GM21367 (cell line): ENCODE measurements at regions not wholly inside any gene's neighbourhood (a gene's known extent, or its start where the extent isn't known, plus 50 kb on each side); places are given as distances from the start of the nearest gene placed in this dataset.

Experiments
- ATAC-seq: cut with Tn5 transposase; IDR thresholded peaks from one replicate; pipeline ENCODE4 v1.9.1; 2021; ENCODE audit not compliant: unreplicated experiment

GRCh38 chr5:135236228-135236907, 162.7 kb downstream of the MACROH2A1 start:
- ATAC-seq, result no peak

GRCh38 chr5:135235551-135236227, 163.3 kb downstream of the MACROH2A1 start:
- no peak for ATAC-seq

- ATAC-seq, result no peak
These were observed 164.2 kb downstream of the MACROH2A1 start for GRCh38 chr5:135234666-135235401.

- ATAC-seq, result no peak
These were observed 164.8 kb downstream of the MACROH2A1 start for GRCh38 chr5:135234242-135234641.

DNA sequence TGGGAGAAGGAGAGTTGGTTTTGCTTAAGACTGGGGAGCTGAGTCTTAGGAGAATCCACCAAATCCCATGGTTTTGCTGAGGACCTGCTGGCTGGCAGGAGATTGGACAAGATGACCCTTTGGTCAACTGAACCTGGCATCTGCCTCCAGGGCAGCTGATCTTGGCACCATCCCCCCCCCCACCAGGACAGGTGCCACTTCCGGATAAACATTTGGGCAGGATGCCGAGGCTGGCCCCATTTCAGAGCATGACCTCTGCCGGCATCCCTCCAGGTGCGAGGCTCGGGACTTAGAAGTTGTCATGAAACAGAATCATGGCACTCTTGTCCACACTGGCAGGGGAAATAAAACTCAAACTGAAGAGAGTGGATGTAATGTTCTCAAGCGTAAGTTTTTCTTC, 165.6 kb downstream of the MACROH2A1 start:
- no peak for ATAC-seq

GRCh38 chr5:135232958-135233357, 166.1 kb downstream of the MACROH2A1 start:
- no peak for ATAC-seq

- no peak for ATAC-seq
These were observed 167.7 kb downstream of the MACROH2A1 start for GRCh38 chr5:135231289-135231688.

DNA sequence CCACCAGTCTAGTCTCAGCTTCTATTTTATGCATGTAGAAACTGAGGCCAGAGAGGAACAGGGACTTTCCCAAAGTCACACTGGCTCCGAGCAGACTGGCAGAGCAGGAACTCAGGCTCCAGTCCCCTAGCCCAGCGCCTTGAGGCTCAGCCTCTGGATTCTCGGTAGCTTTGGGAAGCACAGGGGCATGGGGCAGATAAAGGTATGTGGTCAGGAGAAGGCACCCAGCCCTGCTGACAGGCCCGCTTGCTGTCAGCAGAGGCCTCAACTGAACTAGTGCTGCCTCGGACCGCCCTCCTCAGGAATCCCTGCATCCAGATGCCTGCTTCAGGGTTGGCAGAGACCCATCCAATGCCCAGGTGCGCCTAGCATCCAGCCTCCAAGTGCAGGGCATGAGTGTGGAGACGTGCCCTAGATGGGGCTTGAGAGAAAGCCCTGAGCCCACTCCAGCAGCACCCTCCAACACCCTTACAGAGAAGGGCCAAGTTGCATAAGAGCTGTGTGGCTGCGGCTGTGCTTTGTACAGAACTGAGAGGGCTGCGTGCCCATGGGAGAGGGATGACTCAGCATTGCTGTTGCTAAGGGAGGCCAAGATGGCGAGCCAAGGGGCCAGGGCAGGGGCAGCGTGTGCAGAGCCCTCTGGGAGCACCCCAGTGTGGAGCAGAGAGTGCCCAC, 168.6 kb downstream of the MACROH2A1 start:
- no peak for ATAC-seq

DNA sequence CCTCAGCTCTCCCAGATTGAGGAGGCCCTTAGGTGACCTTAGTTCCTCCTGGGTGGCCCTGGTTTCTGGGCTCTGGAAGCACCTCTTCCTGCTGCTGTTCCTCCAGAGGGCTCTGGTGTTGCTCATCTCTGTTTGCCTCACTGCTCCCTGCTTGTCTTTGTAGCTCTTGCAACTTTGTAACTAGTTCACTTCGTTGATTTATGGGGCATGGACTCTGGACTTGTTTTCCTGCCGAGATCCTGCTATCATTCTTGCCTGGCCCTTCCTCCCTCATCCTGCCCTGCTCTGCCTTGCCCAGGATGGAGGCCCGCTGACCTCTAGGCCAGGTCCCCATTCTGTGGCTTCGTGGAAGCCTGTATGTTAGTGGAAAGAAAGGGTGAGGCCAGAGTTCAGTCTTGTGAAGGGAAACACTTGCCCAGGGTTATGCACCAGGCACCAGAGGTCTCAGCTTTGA, 169.3 kb downstream of the MACROH2A1 start:
- no peak for ATAC-seq

- ATAC-seq, result no peak
These were observed 169.9 kb downstream of the MACROH2A1 start for GRCh38 chr5:135229122-135229521.

DNA sequence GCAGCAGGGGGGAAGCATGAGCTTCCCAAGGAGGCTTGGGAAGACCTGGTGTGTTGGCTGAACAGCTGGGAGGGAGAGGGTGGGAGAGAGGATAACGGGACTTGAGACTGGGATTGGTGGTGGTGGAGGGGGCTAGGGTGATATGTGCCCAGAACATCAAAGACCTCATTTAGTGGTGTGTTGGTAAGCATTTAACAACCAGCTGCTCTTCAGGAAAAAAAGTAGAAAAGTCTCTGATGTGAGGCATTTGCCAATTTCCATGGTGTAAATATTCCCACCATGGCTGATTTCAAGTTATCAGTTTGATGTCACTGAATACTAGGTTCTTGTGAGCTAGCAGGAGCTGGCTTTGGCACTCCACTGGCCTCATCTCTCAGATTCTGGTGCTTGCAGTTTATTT, 170.8 kb downstream of the MACROH2A1 start:
- no peak for ATAC-seq

DNA sequence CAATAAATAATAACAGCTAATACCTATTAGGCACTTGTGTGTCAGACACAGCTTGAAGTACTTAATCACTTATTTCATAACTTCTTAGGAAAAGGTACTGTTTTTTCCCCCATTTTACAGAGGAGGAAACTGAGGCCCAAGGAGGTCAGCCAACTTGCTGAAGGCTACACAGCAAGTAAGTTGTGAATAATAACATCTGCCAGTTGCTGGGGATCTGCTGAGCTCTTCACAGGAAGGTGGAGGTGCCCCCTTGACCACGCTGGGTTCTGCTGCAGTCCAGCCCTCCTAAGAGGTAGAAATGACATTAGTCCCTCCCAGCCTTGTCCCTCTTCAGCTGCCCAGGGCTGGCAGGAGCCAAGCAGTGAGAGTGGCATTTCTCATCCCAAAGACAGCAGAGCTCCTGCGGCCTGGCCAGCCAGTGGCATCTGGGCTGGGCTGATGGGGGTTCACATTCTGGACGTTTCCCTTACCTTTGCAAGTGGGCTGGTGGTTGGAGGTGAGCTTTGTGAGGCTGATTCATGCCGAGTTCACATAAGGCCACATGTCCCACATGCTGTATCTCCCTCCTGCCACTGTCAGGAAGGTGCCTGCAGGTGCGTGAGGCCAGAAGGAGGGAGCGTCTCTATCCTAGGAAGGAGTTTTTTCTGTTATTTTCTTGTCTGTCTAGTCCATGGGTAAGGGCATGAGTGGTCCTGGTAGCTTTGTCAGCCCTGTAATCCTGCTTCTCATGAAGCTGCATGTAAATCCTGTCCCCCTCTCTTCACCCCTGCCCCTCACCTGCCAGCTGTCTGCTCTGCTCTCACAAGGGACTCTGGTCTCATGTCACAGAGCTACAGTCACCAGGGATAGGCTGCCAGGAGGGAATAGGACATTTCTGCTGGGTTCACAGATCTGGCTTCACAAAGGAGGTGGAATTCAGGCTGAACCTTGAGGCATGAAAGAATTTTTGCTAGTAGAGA, 171.7 kb downstream of the MACROH2A1 start:
- no peak for ATAC-seq

- no peak for ATAC-seq
These were observed 173.0 kb downstream of the MACROH2A1 start for GRCh38 chr5:135225856-135226560.

- no peak for ATAC-seq
These were observed 175.0 kb downstream of the MACROH2A1 start for GRCh38 chr5:135223891-135224625.

- no peak for ATAC-seq
These were observed 175.6 kb downstream of the MACROH2A1 start for GRCh38 chr5:135223404-135223803.

DNA sequence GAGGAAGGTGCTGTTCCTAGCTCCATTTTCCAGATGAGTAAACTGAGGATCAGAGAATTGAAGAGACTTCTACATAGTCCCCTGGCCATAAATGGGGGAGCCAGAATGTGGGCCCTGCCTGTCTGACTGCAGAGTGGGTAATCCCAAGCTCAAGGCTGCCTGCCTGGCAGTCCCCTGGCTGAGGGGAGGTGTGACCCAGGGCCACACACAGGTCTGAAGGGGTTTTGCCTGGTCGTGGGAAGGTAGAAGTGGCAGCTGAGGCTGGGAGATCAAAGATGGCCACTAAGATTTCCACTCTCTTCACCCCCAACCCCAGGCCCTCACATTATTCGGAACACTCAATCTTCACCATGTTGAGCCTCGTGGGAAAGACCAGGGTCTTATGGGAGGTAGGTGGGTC, 176.3 kb downstream of the MACROH2A1 start:
- ATAC-seq, result no peak

- no peak for ATAC-seq
These were observed 176.8 kb downstream of the MACROH2A1 start for GRCh38 chr5:135222171-135222681.

GRCh38 chr5:135221696-135222095, 177.3 kb downstream of the MACROH2A1 start:
- ATAC-seq, result no peak

- no peak for ATAC-seq
These were observed 177.9 kb downstream of the MACROH2A1 start for GRCh38 chr5:135221187-135221473.
